AML-193 (cell line): ENCODE measurements at regions not wholly inside any gene's neighbourhood (a gene's known extent, or its start where the extent isn't known, plus 50 kb on each side); places are given as distances from the start of the nearest gene placed in this dataset.

ENCODE experiments used
- DNase-seq, 2 experiments: peaks; one replicate each; lab custom pipeline; 2025; lab: John Stamatoyannopoulos, UW

DNA sequence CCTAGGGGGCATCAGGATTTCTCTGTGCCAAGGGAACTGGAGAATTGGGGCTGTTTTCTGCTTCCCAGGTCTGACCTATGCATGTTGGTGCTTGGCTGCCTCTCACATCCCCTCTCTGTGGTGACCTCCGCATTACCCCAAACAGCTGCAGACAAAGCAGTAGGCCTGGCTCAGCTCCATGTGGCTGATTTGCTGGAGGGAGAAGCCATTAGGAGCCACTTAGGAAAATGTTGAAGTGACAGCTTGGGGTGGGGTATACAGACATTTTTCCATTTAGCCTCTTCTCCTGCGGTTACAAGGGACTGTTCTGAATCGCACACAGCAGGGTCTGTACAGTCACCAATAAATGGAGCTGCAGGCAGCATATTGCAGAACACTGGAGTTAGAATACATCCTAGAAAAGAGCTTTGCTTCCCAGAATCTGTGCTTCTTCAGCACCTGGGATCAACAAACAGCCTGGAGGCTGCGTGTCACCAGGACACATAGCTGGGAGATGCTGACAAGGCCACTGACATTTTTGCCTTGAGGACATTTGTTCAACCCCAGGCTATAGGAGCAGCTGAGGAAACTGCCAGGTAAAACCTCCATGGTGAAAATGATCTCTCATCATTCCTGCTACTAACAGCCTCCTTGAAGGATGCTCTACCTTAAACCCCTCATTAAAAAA is 335.3 kb downstream of the DIRAS2 start:
- no peak for DNase-seq

DNA sequence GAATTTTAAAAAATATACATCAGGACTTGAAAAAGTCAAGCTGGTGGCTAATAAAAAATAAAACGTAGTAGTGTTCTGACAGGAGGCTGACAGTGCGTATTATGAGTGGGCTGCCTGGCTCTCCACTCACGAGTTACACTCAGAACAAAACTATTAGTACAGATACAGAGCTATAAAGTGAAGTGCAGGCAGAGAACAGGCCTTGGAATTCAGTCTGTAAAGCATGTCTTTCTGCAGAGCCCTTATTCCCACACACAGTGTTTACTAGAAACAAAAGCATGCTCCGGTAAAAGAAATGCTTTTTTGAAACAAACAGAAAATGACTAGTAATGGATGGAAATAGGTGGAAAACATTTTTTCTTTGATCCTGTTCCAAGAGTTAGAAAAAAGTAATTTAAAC is 334.7 kb downstream of the DIRAS2 start:
- no peak for DNase-seq

DNA sequence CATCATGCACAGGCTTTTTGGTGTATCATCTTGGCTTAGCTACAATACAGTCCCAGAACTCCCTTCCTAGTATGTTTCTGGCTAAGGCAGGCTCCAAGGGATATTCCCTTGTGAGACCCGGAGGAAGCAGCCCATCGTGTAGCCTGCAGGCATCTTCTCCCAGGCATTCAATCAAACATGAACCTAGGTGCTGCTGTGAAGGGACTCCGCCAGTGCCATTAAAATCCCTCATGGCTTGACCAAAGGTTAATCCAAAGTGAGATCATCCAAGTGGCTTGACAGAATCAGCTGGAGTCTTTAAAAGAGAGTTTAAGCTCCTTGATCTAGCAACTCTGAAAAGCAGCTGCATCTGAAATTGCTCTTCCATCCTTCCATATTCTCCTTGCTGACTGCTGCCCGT is 333.9 kb downstream of the DIRAS2 start:
- DNase-seq = no peak

- DNase-seq = no peak
Measured at GRCh38 chr9:90309809-90310520, 332.7 kb downstream of the DIRAS2 start.

- DNase-seq = no peak
Measured at GRCh38 chr9:90310521-90310876, 332.1 kb downstream of the DIRAS2 start.

- DNase-seq = no peak
Measured at GRCh38 chr9:90311811-90312210, 330.8 kb downstream of the DIRAS2 start.

DNA sequence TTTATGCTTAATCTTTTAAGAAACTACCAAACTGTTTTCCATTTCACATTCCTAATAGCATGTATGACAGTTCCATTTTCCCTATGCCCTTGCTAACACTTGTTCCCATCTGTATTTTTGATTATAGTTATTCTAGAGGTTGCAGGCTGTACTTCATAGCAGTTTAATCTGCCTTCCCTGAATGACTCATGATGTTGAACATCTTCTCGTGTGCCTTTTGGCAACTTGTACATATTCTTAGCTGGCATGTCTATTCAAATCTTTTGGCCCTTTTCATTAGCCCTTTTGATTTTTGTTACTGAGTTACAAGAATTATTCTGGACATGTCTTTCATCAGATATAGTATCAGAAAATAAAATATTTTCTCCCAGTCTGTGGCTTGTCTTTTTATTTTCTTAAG is 320.3 kb downstream of the DIRAS2 start:
- DNase-seq = no peak

GRCh38 chr9:90325913-90326653 is 316.5 kb downstream of the DIRAS2 start:
- no peak for DNase-seq

GRCh38 chr9:90330231-90330630 is 312.4 kb downstream of the DIRAS2 start:
- DNase-seq = no peak

GRCh38 chr9:90331826-90332575 is 310.6 kb downstream of the DIRAS2 start:
- no peak for DNase-seq

GRCh38 chr9:90333226-90333625 is 309.4 kb downstream of the DIRAS2 start:
- no peak for DNase-seq

DNA sequence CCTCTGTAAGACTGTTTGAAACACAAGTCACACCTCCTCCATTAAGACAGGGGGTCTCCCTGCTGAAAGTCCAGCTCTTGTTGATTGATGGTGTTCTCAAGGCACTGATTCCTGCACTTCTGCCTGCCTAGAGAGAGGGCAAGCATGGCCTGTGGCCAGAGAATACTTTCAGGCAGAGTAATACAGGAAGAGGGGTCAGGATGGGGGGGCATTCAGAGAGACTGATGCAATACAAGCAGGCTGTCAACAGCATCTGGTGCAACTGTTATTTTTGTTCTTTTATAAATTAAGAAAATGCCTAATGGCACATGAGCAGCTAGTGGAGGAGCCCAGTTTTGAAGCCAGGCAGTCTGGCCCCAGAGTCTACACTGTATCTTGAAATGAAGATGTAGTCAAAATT is 302.2 kb downstream of the DIRAS2 start:
- DNase-seq = no peak

- no peak for DNase-seq
Measured at GRCh38 chr9:90342607-90343006, 300.0 kb downstream of the DIRAS2 start.

DNA sequence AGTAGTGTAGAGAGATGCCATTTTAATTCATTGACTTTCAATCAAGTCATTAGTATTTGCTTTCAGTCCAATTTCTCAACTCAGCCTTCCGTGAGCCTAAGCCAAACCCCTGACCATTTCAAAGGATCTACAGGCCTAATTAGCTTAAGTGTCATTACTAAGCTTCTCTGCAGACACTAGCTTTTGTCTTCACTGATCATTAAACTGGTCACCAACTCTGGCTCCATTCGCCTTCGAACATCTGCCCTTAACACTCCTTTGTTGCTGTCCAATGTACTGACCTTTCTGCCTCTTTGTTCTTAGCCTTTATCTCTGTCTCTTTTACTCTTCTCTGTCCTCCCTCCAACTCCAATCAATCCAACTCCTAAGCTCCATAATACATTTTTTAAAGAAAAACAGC is 299.3 kb downstream of the DIRAS2 start:
- DNase-seq = no peak

DNA sequence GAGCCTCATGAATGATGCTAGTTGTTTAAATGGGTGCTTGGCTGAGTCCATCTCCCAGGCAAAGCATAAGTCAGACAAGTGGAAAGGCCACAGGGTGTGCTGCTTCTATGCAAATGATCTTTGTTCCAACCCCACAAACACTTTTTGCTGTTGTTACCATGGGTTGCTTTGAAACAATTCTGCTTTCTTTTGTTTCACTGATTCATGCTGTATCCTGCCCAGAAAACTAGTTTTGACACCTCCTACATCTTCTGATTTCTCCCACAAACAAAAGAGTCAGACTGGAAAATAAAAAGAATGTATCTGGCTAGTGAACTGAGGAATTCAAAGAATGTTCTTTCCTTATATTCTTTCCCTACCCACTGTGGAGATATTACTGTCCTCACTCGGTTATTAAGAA is 298.6 kb downstream of the DIRAS2 start:
- no peak for DNase-seq

- no peak for DNase-seq
Measured at GRCh38 chr9:90365666-90366065, 277.0 kb downstream of the DIRAS2 start.

DNA sequence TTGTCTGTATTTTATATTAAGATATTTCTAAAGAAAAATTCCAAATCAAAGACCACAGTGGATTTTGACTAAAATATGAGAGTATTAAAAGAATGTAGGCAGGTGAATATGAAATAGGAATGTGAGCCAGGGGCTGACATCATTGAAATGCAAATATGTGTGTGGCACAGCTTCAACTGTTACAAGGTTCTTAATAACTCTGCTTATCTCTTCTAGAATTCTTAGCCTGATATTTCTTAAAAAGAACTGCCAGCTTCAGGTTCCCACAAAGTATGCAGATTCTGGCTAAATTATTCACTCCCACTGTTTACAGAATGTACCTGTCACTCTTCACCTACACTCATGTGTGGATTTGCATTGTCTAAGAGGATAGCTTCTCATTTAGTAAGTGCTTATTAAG is 274.4 kb downstream of the DIRAS2 start:
- DNase-seq = no peak

DNA sequence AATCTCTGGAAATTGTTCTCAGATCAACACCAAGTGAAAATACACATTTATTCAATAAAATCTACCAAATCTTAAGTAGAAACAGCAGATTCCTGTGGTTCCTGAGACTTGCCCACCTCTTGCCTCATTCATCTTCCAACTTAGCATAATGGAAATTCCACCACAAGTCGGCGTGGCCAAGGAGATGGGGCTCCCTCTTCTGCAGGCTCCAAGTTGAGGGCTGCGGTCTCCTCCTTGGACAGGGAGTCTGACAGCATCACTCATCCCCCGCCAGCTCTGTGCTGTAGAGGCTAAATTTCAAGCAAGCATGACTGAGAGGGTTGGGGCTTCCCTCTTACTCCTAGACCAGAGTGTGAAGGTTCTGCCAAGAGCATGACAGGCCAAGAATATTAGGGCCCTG is 273.7 kb downstream of the DIRAS2 start:
- no peak for DNase-seq

DNA sequence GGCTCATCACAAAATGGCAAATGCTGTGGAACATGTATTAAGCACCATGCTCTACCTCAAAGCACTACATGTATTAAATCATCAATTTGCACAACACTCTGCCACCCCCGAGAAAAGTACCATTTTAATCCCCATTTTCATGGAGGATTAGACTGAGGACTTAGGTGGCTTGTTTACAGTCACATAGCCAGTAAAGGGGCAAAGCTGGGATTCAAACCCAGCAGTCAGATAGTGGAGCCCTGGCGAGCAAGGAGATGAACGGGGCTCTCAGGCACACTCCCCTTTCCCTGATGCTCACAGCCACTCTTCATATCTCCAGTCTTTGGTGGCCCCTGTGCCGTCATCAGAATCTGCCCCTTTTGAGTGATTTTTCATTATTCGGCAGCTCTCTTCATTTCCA is 262.9 kb downstream of the DIRAS2 start:
- DNase-seq = no peak

GRCh38 chr9:90385146-90385545 is 257.5 kb downstream of the DIRAS2 start:
- DNase-seq = no peak

DNA sequence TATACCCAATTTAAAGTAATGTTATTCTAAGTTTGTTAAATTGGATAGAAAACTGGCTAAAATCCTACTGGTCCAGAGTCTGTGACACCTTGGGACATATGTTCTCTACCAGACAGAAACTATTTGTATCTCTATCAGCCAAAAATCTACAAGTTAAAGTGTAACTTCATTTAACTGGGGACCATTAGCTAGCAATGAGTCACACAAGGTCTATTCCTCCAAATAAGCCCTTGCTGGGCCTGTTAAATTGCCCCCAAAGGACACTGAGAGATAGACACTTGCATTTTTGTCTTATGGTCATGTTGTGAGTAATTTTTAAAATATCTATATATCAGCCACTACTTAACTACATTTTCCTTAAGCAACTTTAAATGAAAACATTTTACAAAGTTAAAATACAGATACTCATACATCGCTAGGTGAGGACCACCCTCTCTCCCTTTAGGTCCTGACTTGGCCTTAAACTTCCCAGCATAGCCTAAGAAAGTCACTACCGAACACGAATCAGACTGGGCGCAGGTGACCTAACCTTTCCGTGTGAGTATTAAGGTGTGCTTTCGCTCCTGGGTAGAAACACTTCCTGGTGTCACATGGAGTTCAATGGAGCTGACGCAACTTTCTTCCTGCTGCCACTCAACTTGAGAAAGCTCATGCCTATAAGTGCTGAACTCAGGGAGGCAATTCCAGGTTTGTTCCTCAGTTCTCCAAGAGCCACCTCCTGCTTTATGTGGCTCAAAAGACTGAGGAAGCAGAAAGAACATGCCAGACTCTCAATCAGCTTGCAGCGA is 249.1 kb downstream of the DIRAS2 start:
- no peak for DNase-seq

- DNase-seq = no peak
Measured at GRCh38 chr9:90394871-90395270, 247.8 kb downstream of the DIRAS2 start.
